Medulla oblongata (tissue), 1 donor: ENCODE measurements at regions not wholly inside any gene's neighbourhood (a gene's known extent, or its start where the extent isn't known, plus 50 kb on each side); places are given as distances from the start of the nearest gene placed in this dataset.
"Not testable (repeated sequence)": the region's sequence is repeated elsewhere in the genome, so short reads cannot be mapped to it uniquely, and the experiment has no call there.

Experiments
- DNase-seq: peaks from one replicate; pipeline ENCODE4 v3.0.0-alpha.2; 2015; ENCODE audit errors: extremely low spot score

GRCh38 chr1:29574871-29575270, 338.5 kb downstream of the PTPRU start:
- DNase-seq = no peak

- no peak for DNase-seq
Measured at GRCh38 chr1:29569971-29570634, 333.8 kb downstream of the PTPRU start.

GRCh38 chr1:29567257-29567656, 330.9 kb downstream of the PTPRU start:
- DNase-seq = no peak

- DNase-seq = no peak
Measured at GRCh38 chr1:29565490-29565889, 329.2 kb downstream of the PTPRU start.

- DNase-seq = no peak
Measured at GRCh38 chr1:29563571-29563970, 327.2 kb downstream of the PTPRU start.

GRCh38 chr1:29563092-29563491, 326.8 kb downstream of the PTPRU start:
- DNase-seq = no peak

- no peak for DNase-seq
Measured at GRCh38 chr1:29559056-29559455, 322.7 kb downstream of the PTPRU start.

GRCh38 chr1:29557701-29558600, 321.6 kb downstream of the PTPRU start:
- no peak for DNase-seq

- no peak for DNase-seq
Measured at GRCh38 chr1:29557066-29557465, 320.7 kb downstream of the PTPRU start.

GRCh38 chr1:29556657-29557056, 320.3 kb downstream of the PTPRU start:
- no peak for DNase-seq

- DNase-seq = no peak
Measured at GRCh38 chr1:29555043-29555620, 318.8 kb downstream of the PTPRU start.

GRCh38 chr1:29554208-29554778, 318.0 kb downstream of the PTPRU start:
- DNase-seq = no peak

- DNase-seq = no peak
Measured at GRCh38 chr1:29551123-29551936, 315.0 kb downstream of the PTPRU start.

GRCh38 chr1:29550119-29550841, 314.0 kb downstream of the PTPRU start:
- no peak for DNase-seq

- not testable (repeated sequence) for DNase-seq
Measured at GRCh38 chr1:29549728-29550118, 313.4 kb downstream of the PTPRU start.

GRCh38 chr1:29549001-29549400, 312.7 kb downstream of the PTPRU start:
- DNase-seq = no peak

- no peak for DNase-seq
Measured at GRCh38 chr1:29548091-29548490, 311.8 kb downstream of the PTPRU start.

GRCh38 chr1:29547300-29547699, 311.0 kb downstream of the PTPRU start:
- DNase-seq = no peak

- DNase-seq = no peak
Measured at GRCh38 chr1:29546496-29546895, 310.2 kb downstream of the PTPRU start.

- no peak for DNase-seq
Measured at GRCh38 chr1:29544406-29544805, 308.1 kb downstream of the PTPRU start.

- DNase-seq = no peak
Measured at GRCh38 chr1:29543586-29543985, 307.3 kb downstream of the PTPRU start.
